AG09309 (cell line): ENCODE measurements at regions not wholly inside any gene's neighbourhood (a gene's known extent, or its start where the extent isn't known, plus 50 kb on each side); places are given as distances from the start of the nearest gene placed in this dataset.

Experiments used
- DNase-seq: peaks from one replicate; pipeline ENCODE4 v3.0.0-alpha.2; 2010; ENCODE audit warnings: low read depth
- H3K4me3 ChIP-seq: 2 replicates; pipeline ENCODE4 v1.5.1; 2011; ENCODE audit warnings: mild to moderate bottlenecking, low read depth, low read length, moderate library complexity; ENCODE audit not compliant: control insufficient read depth
- CTCF ChIP-seq: IDR thresholded peaks from 2 replicates; pipeline ENCODE4 v1.5.1; 2011; ENCODE audit warnings: mild to moderate bottlenecking, low read depth, low read length, inconsistent platforms; ENCODE audit not compliant: insufficient read depth, control insufficient read depth; ENCODE audit errors: missing control alignments

- no peak for TF ChIP-seq CTCF
- no peak for DNase-seq
- H3K4me3 ChIP-seq = no peak overlapping the region
Measured at GRCh38 chr1:115222616-115223402, 115.2 kb downstream of the NGF start.

DNA sequence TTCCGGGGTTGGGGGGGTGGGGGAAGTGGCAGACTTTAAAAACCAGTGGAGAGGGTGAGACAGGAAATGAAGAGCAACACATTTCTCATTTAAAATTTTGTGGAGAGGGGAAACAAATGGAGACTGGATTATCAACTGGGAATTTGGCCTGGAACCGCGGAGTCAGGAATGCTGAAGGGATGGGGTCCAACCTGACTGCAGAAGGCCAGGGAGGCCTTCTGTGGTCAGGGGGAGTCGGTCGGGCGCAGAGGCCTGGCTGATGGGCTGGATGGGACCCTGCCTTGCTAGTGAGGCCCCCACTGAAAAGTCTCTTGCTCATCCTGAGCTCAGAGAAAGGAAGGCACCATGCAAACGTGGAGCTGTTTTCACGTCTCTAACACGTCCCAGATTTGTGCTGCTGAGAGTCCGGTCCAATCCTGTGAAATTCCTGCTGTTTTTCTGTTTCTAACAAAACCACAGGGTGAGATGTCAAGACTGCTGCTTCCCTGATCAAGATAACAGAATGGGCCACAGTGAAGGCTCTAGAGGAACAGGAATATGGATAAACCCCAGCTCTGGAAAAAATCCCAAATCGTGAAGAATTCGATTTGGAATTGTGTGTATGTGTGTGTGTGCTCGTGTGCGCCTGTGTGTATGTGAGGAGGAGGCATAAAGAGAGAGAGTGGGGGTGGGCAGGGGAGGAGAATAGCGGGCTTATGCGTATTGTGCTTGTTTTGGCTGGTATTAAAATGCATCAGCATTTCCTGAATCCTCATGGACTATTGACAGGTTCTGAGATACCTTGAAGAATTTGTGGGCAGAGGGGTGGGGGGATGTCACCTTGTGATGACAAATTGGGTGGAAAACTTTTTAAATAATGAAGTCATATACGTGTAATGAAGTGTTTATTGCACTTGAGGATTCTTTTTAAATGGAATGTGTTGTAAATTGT is 117.4 kb downstream of the NGF start:
- H3K4me3 ChIP-seq = no peak overlapping the region
- no peak for TF ChIP-seq CTCF
- DNase-seq = no peak

DNA sequence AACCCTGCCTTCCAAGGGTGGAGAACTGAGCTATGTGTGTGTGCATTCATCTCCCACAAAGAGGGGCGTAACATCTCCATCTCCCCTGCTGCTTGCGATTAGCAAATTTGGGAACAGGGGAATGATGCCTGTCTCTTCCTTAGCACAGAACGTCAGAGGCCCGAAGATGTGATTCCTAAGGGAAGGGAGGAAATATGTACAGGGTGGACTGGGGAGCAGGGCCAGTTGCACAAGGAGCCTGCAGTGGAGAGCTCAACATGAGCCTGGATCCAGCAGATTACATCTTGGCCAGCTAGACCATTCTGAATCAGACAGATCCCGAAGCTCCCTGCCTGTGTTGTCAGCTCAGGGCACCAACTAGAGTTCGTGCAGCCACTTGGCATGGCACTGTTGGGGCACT is 118.1 kb downstream of the NGF start:
- DNase-seq = no peak
- TF ChIP-seq CTCF = no peak

DNA sequence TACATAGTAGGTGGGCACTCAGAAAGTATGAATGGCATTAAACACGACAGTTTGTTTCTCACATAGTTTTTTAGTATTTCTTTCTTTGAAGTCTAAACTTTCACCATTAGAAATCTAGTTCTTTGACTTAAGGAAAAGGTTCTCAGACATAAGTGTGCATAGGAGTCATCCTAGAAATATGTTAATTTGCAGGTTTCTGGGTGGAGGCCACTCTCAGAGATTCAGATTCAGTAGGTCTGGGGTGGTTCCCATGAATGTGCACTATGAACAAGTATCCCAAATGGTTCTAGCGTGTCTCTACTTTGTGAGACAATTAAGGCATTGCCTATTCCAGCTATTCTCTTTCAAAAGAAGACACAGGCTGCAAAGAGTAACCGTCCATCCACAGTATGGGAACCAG is 119.3 kb downstream of the NGF start:
- TF ChIP-seq CTCF = no peak
- H3K4me3 ChIP-seq = no peak overlapping the region
- DNase-seq = no peak

More for the DNA sequence above, 118.1 kb downstream of the NGF start:
- H3K4me3 ChIP-seq = no peak overlapping the region

GRCh38 chr1:115218034-115218405 is 120.0 kb downstream of the NGF start:
- DNase-seq = no peak
- TF ChIP-seq CTCF = no peak
- no peak overlapping the region for H3K4me3 ChIP-seq

- no peak for DNase-seq
- H3K4me3 ChIP-seq = no peak overlapping the region
- TF ChIP-seq CTCF = no peak
Measured at GRCh38 chr1:115217150-115218033, 120.7 kb downstream of the NGF start.
